Psoas muscle (tissue), 7 donors: ENCODE measurements at regions not wholly inside any gene's neighbourhood (a gene's known extent, or its start where the extent isn't known, plus 50 kb on each side); places are given as distances from the start of the nearest gene placed in this dataset.
"Not testable (repeated sequence)": the region's sequence is repeated elsewhere in the genome, so short reads cannot be mapped to it uniquely, and the experiment has no call there.

ENCODE experiments used
- ATAC-seq, 4 donors: fragments of 200-7000 bp; cut with Tn5 transposase; one replicate each; pipeline ENCODE4 v1.9.1; 2020; ENCODE audit warnings: moderate library complexity in 3 of 4, mild to moderate bottlenecking in 2 of 4
- DNase-seq, 2 donors: peaks; one replicate each; pipeline ENCODE4 v3.0.0-alpha.2; 2020
- H3K27ac ChIP-seq: fragments of 200-600 bp; one replicate; pipeline ENCODE4 v1.8.0; 2022
- H3K27me3 ChIP-seq, 3 donors: fragments of 200-600 bp in 1 of 3; one replicate each; pipeline versions ENCODE4 v1.6.1 to v1.8.0; 2013 to 2022; ENCODE audit warnings: low read length in 2 of 3, mild to moderate bottlenecking in 2 of 3, moderate library complexity in 1 of 3; ENCODE audit not compliant: insufficient read depth in 3 of 3
- H3K36me3 ChIP-seq, 2 donors: fragments of 200-600 bp in 1 of 2; one replicate each; pipeline versions ENCODE4 v1.6.1 to v1.8.0; 2013 to 2022; ENCODE audit warnings: low read depth in 1 of 2, mild to moderate bottlenecking in 1 of 2, moderate library complexity in 1 of 2; ENCODE audit not compliant: insufficient read depth in 1 of 2
- H3K4me1 ChIP-seq: fragments of 200-600 bp; one replicate; pipeline ENCODE4 v1.8.0; 2022
- H3K4me3 ChIP-seq: fragments of 200-600 bp; one replicate; pipeline ENCODE4 v1.8.0; 2022; ENCODE audit warnings: mild to moderate bottlenecking
- H3K9me3 ChIP-seq: fragments of 200-600 bp; one replicate; pipeline ENCODE4 v1.8.0; 2022
- WGBS, 3 donors: extraction: QIAGEN DNeasy Blood & Tissue Kit; methylation state at CpG; one replicate each; pipeline versions ENCODE4 v1.1.6 to v1.1.7; 2013; 5-methylcytosine and 5-hydroxymethylcytosine counted together
- intact Hi-C, 2 donors: fragments of 100-400 bp; cut with DNase I; formaldehyde crosslinking; loops; one replicate each; pipeline versions ENCODE4 v1.11.0 to v1.14.2; 2022
- TF ChIP-seq, protein P1 (sequence below): fragments of 200-600 bp; IDR thresholded peaks from one replicate; pipeline ENCODE4 v1.8.0; 2022; ENCODE audit warnings: antibody characterized with exemption
- donor health status: healthy with polysubstance abuse.
- donor health status: DM: no; HTN: no; CAD: no; lungs with moderate emphysema.
- donor health status: Bipolar disorder and iron deficiency.
- donor health status: healthy.
- donor health status: DM: yes; HTN: yes; CAD: no.
- donor health status: DM: no; HTN: no; CAD: no.
- donor health status: DM: yes; HTN: yes; CAD: no.

DNA sequence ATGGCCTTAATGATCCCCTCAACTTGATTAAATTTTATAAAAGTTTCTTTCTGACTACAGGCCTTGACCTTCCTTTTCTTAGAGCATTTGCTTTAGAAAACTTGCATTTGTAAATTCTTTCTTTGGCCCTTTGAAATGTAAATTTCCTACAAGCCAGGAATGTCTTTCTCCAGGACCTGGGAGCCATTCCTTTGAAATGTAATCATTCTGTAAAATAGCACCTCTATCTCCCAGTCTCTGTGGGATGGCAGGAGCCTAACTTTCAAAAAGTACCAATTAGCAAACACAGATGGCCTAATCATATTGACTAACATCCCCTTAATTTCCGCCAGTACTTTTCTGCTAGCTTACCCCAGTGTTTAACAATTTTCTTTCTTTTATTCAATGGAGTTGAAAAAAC is 1394.2 kb upstream of the ATXN8OS start:
- DNase-seq (no peak), ATAC-seq (no peak)
- TF ChIP-seq, protein P1, sequence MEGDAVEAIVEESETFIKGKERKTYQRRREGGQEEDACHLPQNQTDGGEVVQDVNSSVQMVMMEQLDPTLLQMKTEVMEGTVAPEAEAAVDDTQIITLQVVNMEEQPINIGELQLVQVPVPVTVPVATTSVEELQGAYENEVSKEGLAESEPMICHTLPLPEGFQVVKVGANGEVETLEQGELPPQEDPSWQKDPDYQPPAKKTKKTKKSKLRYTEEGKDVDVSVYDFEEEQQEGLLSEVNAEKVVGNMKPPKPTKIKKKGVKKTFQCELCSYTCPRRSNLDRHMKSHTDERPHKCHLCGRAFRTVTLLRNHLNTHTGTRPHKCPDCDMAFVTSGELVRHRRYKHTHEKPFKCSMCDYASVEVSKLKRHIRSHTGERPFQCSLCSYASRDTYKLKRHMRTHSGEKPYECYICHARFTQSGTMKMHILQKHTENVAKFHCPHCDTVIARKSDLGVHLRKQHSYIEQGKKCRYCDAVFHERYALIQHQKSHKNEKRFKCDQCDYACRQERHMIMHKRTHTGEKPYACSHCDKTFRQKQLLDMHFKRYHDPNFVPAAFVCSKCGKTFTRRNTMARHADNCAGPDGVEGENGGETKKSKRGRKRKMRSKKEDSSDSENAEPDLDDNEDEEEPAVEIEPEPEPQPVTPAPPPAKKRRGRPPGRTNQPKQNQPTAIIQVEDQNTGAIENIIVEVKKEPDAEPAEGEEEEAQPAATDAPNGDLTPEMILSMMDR, result no peak
- Histone ChIP-seq H3K9me3 (no peaks in the 10 kb centered on the region), H3K27ac (no peak overlapping the region), H3K27me3 (no peaks in the 10 kb centered on the region), H3K36me3 (no peaks in the 10 kb centered on the region), H3K4me3 (no peak overlapping the region), H3K4me1 (no peaks in the 10 kb centered on the region)
- 87 to 95% (median 91%) methylated on average over 1 of the region's 1 CpG for WGBS, 3 donors
- intact Hi-C loops, result no loop called here

DNA sequence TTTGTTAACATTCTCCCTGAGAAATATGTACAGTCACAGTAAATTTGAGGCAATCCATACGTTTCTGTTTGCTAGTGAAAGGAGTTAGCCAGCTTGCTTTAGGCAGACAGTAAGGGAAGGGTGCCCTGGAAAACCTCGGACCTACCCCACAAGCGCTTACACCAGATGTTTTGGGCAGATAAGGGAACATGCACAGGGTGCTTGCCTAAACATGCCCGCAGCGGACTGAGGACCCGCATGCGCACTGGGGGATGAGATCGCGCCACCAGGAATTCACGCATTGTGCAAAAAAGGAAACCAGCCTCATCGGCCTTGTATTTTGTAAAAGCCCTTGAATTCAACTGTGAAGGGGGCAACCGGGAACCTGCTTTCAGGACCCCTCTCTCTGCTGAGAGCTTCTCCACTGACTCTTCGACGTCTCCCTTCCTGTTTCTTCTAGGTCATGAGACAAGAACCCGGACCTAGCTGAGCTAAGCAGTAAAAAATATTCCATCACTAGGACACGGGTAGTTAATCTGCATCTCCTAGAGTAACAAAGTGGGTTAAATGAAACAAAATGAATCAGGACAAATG is 1399.2 kb upstream of the ATXN8OS start:
- Histone ChIP-seq H3K27ac (no peak overlapping the region), H3K27me3 (no peaks in the 10 kb centered on the region), H3K4me3 (no peak overlapping the region), H3K9me3 (no peaks in the 10 kb centered on the region), H3K36me3 (no peaks in the 10 kb centered on the region), H3K4me1 (no peaks in the 10 kb centered on the region)
- intact Hi-C loops, result no loop called here
- ATAC-seq (no peak), DNase-seq (no peak)
- 87 to 90% (median 88%) methylated on average over 16 of the region's 16 CpGs for WGBS, 3 donors
- TF ChIP-seq, protein P1, result no peak

DNA sequence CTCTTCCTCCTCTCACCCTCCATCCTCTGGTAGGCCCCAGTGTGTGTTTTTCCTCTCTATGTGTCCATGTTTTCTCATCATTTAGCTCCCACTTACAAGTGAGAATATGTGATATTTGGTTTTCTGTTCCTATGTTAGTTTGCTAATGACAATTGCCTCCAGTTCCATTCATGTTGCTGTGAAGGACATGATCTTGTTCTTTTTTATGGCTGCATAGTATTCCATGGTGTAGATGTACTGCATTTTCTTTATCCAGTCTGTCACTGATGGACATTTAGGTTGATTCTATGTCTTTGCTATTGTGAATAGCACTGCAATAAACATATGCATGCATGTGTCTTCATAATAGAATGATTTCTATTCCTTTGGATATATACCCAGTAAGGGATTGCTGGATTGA is 1401.6 kb upstream of the ATXN8OS start:
- DNase-seq, H3K27me3 ChIP-seq, H3K36me3 ChIP-seq, H3K4me3 ChIP-seq, H3K9me3 ChIP-seq, H3K4me1 ChIP-seq, H3K27ac ChIP-seq, ATAC-seq, intact Hi-C loops: not testable (repeated sequence)

DNA sequence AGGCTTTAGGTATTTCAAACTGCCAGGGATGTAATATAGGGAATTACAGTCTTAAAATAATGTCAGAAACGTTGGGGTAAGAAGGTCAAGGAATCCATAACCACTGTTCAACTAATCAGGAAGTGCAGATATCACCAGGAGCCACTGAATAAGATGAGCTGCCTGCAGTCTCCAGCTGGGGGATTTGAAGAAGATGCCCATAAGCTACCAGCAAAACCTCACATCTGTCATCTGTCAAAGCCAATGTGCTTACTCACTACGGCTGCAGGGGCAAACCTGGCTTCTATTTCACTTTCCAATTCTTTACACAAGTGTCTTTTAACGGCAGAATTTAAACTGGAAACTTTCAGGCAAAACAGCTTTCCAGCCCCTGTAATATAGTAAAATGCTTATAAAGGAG is 1410.1 kb upstream of the ATXN8OS start:
- TF ChIP-seq, protein P1, result no peak
- DNase-seq, result no peak
- no peak overlapping the region for H3K4me3 ChIP-seq
- intact Hi-C loops, result no loop called here
- H3K27ac ChIP-seq, result no peak overlapping the region
- 13 to 16% (median 14%) methylated on average over 3 of the region's 3 CpGs for WGBS, 3 donors
- no peaks in the 10 kb centered on the region for H3K4me1 ChIP-seq
- H3K9me3 ChIP-seq, result no peaks in the 10 kb centered on the region
- no peaks in the 10 kb centered on the region for H3K36me3 ChIP-seq
- no peaks in the 10 kb centered on the region for H3K27me3 ChIP-seq
- no peak for ATAC-seq

DNA sequence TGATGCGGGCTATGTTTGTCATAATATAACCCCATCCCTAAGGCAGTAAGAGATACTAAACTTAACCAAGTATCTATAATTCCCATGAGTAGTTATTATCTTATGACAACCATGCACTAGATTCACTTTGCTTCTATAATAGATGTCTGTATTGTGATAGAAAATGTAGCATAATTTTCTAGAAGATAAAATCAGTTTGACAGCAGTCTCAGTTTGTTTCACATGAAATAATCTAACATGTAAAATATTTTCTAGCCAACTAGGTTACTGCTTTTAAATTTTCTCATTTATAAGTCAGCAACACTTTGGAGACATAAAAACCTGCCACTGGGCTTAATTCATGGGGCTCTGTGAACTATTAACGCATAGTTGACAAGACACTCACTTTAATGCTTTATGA is 1410.7 kb upstream of the ATXN8OS start:
- ATAC-seq (no peak), DNase-seq (no peak)
- no peaks in the 10 kb centered on the region for H3K36me3 ChIP-seq
- no peaks in the 10 kb centered on the region for H3K9me3 ChIP-seq
- H3K4me3 ChIP-seq, result no peak overlapping the region
- TF ChIP-seq, protein P1, result no peak
- 91 to 94% (median 91%) methylated on average over 2 of the region's 2 CpGs for WGBS, 3 donors
- intact Hi-C loops, result no loop called here
- H3K27me3 ChIP-seq, result no peaks in the 10 kb centered on the region
- no peak overlapping the region for H3K27ac ChIP-seq
- H3K4me1 ChIP-seq, result no peaks in the 10 kb centered on the region
